DMS53 treated with DMSO at 0.1 percent for 48 hours (cell line): ENCODE measurements at regions not wholly inside any gene's neighbourhood (a gene's known extent, or its start where the extent isn't known, plus 50 kb on each side); places are given as distances from the start of the nearest gene placed in this dataset.

ENCODE experiments used
- DNase-seq: peaks from one replicate; lab custom pipeline; 2025; ENCODE audit not compliant: unreplicated experiment; lab: John Stamatoyannopoulos, UW

DNA sequence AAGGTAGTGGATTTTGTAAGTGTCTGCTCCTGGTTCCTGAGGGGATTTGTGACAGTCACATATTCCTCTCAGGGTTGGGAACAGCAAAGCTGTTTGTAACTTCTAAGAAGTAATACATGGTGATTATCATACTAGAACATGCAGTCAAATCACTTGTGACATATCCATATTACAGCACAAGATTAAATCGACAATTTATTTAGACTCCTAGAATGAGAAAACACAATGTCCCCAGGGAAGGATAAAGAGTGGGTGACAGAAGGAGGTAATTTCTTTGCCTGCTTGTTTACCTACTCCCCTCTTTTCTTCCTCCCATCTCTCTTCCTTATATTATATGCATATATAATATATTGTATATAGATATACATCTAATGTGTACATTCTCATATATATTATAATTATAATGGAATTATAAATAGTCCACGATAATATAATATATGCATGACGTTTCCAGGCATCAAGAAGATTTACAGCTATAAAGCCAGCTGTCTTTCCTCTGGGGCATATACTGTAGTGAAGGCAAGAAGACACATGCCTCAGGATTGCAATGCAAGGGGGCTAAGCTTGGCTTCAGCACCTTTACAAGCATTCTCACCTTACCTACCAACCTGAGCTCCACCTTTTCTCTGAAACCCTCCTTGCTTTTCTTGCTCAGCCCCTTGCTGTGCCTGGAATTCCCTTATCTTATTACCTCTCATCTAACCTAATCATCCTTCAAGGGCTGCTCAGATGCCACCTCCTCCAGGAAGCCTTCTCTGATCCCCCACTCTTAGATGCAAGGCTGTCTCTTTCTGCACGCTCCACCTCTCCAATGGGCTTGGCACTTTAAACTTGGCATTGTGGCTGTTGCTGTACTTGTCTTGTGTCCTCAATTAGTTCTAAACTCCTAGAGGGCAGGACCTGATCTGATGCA, 73.1 kb upstream of the PIAS1 start:
- DNase-seq = no peak

DNA sequence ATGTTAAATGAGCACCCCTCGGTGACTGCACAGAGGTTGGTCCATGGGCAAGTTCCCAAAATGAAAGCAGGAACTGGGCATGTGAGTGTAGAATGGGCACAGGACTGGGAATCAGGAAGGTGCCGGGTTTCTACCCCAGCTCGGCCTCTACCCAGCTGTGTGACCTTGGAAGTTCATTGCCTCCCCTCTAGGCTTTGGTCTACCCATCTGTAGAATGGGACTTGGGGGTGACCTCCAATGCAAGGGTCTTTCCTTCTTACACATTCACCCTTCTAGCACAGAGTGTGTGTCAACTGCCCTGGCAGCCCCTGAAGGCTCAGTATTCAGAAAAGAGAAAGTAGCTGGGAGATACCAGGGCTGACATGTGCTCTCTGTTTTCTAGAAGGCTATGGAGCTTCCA, 72.3 kb upstream of the PIAS1 start:
- no peak for DNase-seq

GRCh38 chr15:67991706-67992105, 62.4 kb upstream of the PIAS1 start:
- no peak for DNase-seq

GRCh38 chr15:67992411-67992810, 61.7 kb upstream of the PIAS1 start:
- DNase-seq = no peak

DNA sequence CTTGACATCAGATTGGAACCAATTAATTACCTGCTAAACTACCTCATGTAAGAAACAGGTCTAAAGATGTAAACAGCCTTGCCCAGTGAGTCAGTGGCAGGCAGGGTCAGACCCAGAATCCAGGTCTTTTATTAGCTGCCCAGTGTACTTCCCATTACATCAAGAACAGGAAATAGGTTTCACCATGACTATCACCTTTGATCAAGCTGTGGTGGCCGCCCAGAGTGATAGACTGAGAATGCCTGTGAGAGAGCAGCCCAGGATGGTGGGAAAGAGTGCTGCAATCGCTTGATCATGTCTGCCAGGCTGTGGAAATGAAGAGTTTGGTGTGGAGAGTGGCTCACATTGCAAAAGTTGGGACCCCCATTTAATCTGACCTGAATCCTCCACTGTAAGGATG, 61.3 kb upstream of the PIAS1 start:
- DNase-seq = no peak

DNA sequence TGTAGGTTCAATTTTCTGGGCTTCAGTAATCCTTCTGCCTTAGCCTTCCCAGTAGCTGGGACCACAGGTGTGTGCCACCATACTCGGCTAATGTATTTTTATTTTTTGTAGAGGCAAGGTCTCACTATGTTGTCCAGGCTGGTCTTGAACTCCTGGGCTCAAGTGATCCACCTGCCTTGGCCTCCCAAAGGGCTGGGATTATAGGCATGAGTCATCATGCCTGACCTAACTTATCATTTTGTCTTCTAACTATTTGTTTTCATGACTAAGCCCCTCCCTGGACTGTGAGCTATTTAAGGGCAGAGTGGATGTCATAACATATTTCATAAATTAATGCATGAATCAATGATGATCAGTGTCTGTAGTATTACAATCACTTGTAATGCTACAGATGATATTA, 56.1 kb upstream of the PIAS1 start:
- DNase-seq = no peak

GRCh38 chr15:67998599-67999133, 55.4 kb upstream of the PIAS1 start:
- no peak for DNase-seq

DNA sequence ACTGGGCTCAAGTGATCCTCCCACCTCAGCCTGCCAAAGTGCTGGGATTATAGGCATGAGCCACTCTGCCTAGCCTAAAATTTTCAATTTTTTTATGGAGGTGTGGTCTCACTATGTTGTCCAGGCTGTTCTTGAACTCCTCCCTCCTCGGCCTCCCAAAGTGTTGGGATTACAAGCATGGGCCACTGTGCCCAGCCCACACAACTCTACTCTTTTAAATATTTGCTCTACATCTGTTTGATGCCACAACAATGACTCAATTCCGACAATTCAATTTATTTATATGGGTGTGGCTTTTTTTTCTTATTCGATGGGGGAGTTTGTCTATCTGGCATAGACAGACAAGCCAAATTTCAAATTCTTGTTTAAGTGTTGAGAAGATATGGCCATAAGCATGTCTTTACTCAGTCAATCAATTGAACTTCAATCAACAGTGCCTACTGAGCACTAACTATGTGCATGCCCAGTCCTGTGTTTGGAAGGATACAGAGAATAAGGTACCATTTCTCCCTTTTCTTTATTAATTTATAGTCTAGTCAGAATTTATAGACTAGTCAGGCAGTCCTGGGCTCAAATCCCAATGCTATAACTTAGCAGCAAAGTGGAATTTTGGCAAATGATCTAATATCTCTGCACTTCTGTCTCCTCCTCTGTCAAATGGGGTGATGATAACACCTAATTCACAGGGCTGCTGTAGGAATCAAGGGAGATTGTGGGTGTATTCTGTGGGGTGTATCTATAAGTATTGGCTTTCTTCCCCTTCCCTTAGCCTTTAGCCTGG, 54.6 kb upstream of the PIAS1 start:
- no peak for DNase-seq

DNA sequence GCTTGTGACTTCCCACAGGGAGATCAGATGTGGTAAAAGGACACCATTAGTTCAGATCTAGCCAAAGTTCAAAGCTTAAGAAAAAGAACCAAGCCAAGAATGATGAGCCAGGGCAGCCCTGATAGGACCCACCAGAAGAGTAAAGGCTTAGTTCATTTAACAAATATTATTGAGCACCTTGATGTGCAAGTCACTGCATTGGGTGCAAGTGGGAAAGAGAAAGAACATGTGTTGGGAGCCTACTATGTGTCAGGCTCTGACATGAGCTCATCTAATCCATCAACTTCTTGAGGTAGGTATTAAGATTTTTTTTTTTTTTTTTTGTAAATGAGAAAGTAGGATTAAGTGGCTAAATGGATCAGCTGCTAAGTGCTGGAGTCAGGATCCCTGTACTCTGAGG, 53.4 kb upstream of the PIAS1 start:
- DNase-seq = no peak

- DNase-seq = no peak
Measured at GRCh38 chr15:68001811-68002210, 52.3 kb upstream of the PIAS1 start.

- DNase-seq = no peak
Measured at GRCh38 chr15:68003297-68003696, 50.8 kb upstream of the PIAS1 start.
